ENCODE measurements at regions not wholly inside any gene's neighbourhood (a gene's known extent, or its start where the extent isn't known, plus 50 kb on each side); places are given as distances from the start of the nearest gene placed in this dataset.

DNA sequence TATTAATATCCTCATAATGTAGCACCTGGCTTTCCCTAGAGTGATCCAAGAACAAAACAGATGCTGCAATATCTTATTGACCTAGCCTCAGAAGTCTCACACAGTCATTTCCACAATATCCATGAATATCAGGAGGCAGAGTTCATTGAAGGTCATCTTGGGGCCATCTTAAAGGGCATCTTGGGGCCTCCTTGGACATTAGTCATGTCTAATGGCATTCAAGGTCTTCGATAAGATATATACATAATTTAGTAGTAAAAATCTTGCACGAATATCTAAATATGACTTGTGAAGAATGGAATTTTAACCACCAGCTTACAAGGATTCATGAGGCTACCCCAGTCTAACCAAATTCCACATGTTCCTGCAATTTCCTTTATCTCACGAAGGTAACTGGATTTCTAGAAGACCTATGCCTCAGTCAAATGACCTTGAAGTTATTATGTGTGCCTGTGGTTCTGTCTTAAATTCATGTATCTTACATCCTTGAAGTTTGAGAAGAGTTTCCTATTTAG is 163.6 kb upstream of the SPEF2 start:
- Histone ChIP-seq H3K4me1 (no peaks in the 10 kb centered on the region), H3K27me3 (no peaks in the 10 kb centered on the region), H3K9me3 (peaks cover 0 to 24% (median 2%) of the 10 kb centered on the region in 4 donors), H3K27ac (no peak overlapping the region), H3K4me3 (no peak overlapping the region), H3K36me3 (no peaks in the 10 kb centered on the region)
- no peak for DNase-seq (ENCODE audit: low spot score in 2 of 2)
- TF ChIP-seq POLR2A (IDR thresholded peaks at IDR 0.05), result no peak
- TF ChIP-seq, protein P1, sequence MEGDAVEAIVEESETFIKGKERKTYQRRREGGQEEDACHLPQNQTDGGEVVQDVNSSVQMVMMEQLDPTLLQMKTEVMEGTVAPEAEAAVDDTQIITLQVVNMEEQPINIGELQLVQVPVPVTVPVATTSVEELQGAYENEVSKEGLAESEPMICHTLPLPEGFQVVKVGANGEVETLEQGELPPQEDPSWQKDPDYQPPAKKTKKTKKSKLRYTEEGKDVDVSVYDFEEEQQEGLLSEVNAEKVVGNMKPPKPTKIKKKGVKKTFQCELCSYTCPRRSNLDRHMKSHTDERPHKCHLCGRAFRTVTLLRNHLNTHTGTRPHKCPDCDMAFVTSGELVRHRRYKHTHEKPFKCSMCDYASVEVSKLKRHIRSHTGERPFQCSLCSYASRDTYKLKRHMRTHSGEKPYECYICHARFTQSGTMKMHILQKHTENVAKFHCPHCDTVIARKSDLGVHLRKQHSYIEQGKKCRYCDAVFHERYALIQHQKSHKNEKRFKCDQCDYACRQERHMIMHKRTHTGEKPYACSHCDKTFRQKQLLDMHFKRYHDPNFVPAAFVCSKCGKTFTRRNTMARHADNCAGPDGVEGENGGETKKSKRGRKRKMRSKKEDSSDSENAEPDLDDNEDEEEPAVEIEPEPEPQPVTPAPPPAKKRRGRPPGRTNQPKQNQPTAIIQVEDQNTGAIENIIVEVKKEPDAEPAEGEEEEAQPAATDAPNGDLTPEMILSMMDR (IDR thresholded peaks at IDR 0.05), result no peak
- TF ChIP-seq EP300 (IDR thresholded peaks at IDR 0.05), result no peak
- WGBS, 2 donors, result 81% methylated on average over 3 of the region's 3 CpGs

DNA sequence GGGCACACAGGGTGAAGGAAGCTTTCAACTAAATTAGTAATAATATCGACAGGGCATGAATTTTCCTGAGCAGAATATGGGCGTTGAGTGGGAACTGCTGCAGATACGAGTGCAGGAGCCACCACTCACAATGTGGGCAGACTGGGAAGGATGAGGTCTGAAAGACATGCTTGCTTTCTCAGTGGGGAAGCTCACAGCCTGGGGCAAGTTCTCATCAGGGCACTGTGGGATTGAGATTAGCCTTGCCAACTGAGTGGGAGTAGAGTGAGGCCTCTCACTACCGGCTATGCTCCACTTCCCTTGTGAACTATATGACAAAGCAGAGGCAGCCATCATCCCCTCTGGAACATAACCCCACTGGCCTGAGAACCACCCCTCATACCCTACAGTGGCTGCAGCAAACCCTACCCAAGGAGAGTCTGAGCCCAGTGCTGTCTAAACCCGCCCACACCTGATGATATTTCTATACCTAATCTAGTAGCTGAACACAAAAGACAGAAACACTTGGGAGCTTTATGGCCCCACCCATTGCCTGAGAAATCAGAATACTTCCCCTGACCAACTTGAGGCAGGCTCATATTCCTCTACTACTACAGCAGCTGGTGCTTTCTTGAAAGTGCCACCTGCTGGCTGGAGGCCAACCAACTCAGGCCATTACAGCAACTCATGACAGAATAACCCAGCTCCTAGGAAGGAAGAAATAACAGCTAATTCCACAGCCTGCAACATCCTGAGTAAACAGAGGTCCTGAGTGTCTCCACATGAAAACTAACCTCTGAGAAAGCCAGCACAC is 173.7 kb upstream of the SPEF2 start:
- peaks cover 0 to 2% (median 0%) of the 10 kb centered on the region in 4 donors for H3K9me3 ChIP-seq
- 86% methylated on average over 5 of the region's 5 CpGs for WGBS, 2 donors
- no peak for DNase-seq (ENCODE audit: low spot score in 2 of 2)
- no peak overlapping the region for H3K4me3 ChIP-seq
- no peak overlapping the region for H3K27ac ChIP-seq
- TF ChIP-seq EP300 (IDR thresholded peaks at IDR 0.05), result no peak
- TF ChIP-seq POLR2A (IDR thresholded peaks at IDR 0.05), result no peak
- TF ChIP-seq, protein P1 (IDR thresholded peaks at IDR 0.05), result no peak
- H3K36me3 ChIP-seq, result no peaks in the 10 kb centered on the region
- H3K4me1 ChIP-seq, result no peaks in the 10 kb centered on the region
- H3K27me3 ChIP-seq, result no peaks in the 10 kb centered on the region

DNA sequence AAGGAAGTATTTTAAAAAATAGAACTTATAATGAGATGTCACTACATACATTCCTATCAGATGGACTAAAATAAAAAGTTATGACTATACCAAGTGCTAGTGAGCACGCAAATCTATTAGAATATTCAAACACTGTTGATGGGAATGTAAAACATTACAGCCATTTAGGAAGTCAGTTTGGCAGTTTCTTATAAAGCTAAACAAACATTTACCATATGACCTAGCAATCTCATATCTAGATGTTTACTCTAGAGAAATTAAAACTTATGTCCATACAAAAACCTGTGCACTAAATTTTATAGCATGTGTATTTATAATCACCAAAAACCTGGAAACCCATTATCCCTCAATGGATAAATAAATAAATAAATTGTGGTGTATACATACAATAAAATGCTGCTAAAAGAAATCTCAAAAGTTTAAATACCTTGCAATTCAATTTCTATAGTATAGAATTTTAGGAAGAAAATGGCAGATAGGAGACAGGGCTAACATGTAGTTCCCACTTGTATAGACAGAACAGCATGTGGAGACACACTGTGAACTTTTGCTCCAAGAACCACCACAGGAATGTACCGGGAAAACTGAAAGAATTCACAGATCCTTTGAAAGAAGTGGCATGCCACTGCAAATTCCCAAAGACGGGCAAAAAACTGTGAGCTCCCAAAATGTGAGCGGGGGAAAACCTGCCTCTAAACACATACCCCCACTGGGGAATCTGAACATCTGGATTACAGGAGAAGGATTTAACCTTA is 174.6 kb upstream of the SPEF2 start:
- H3K27ac ChIP-seq, result no peak overlapping the region
- WGBS, 2 donors, result 65 to 72% methylated on average over 4 of the region's 4 CpGs
- H3K4me3 ChIP-seq, result no peak overlapping the region
- no peaks in the 10 kb centered on the region for H3K4me1 ChIP-seq
- H3K27me3 ChIP-seq, result no peaks in the 10 kb centered on the region
- no peaks in the 10 kb centered on the region for H3K36me3 ChIP-seq
- DNase-seq (ENCODE audit: low spot score in 2 of 2), result no peak
- peaks cover 0 to 2% (median 0%) of the 10 kb centered on the region in 4 donors for H3K9me3 ChIP-seq
- no peak for TF ChIP-seq EP300 (IDR thresholded peaks at IDR 0.05)
- no peak for TF ChIP-seq POLR2A (IDR thresholded peaks at IDR 0.05)
- TF ChIP-seq, protein P1 (IDR thresholded peaks at IDR 0.05), result no peak

DNA sequence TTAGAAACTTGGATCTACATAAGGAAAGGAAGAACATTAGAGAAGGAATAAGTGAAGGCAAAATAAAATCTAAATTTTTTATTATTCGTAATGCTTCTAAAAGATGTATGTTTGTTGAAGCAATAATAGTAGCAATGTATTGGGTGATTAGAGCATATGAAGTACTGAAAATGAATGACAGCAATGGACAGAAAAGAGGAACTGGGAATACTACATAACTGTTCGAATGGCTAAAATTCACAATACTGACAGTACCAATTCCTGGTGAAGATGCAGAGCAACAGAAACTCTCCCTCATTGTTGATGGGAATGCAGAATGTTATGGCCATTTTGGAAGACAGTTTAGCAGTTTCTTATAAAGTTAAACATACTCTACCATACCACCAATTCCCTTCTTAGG is 177.3 kb upstream of the SPEF2 start:
- DNase-seq (ENCODE audit: low spot score in 2 of 2), result no peak
- 89 to 91% methylated on average over 2 of the region's 2 CpGs for WGBS, 2 donors
- Histone ChIP-seq H3K27me3 (no peaks in the 10 kb centered on the region), H3K27ac (no peak overlapping the region), H3K4me3 (no peak overlapping the region), H3K36me3 (no peaks in the 10 kb centered on the region), H3K4me1 (no peaks in the 10 kb centered on the region), H3K9me3 (peaks cover 0 to 2% (median 0%) of the 10 kb centered on the region in 4 donors)
- TF ChIP-seq POLR2A (IDR thresholded peaks at IDR 0.05) (no peak), EP300 (IDR thresholded peaks at IDR 0.05) (no peak)
- TF ChIP-seq, protein P1 (IDR thresholded peaks at IDR 0.05), result no peak

DNA sequence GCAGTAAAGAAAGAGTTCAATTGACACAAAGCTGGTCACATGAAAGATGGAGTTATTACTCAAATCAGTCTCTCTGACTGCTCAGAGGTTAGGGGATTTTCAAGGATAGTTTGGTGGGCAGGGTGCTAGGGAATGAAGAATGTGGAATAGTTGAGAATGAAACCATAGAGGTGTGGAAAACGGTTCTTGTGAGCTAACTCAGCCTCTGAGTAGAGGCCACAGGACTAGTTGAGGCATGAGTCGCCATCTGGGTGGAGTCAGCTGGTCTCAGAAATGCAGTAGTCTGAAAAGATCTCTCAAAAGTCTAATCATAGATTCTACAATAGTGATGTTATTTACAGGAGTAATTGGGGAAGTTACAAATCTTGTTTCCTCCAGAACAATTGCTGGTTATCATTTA is 178.9 kb upstream of the SPEF2 start:
- TF ChIP-seq, protein P1 (IDR thresholded peaks at IDR 0.05), result no peak
- TF ChIP-seq EP300 (IDR thresholded peaks at IDR 0.05) (no peak), POLR2A (IDR thresholded peaks at IDR 0.05) (no peak)
- Histone ChIP-seq H3K27me3 (no peaks in the 10 kb centered on the region), H3K4me1 (no peaks in the 10 kb centered on the region), H3K36me3 (no peaks in the 10 kb centered on the region), H3K4me3 (no peak overlapping the region), H3K9me3 (no peaks in the 10 kb centered on the region), H3K27ac (no peak overlapping the region)
- no peak for DNase-seq (ENCODE audit: low spot score in 2 of 2)
- WGBS, 2 donors, result 81 to 82% methylated on average over 2 of the region's 2 CpGs

Measured in tibial nerve (tissue), 4 donors.